CD4-positive, alpha-beta T cell treated with Interleukin-15 for 4 hours (primary cell): ENCODE measurements at regions not wholly inside any gene's neighbourhood (a gene's known extent, or its start where the extent isn't known, plus 50 kb on each side); places are given as distances from the start of the nearest gene placed in this dataset.

Experiments used
- DNase-seq: peaks from one replicate; pipeline ENCODE4 v3.0.0-alpha.2; 2020; ENCODE audit warnings: low spot score

DNA sequence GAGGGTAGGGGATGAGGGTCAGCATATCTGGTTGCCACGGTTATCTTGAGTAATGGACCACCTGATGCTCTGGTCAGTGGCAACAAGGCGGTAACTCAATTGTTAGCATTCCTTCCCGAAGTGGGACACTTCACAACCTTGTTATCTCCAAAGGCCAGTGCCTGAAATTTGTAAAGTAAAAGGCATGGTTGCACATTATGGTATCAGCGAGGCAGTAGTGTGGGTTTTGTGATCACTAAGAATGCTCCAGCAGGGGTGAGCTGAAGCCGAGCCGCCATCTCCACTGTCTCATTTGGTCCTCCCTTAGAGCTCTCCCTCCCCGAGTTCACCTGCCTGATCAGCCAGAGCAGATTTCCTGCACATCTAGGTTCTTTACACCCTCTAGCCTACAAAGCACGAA is 50.5 kb upstream of the LGALSL start:
- DNase-seq: no peak

DNA sequence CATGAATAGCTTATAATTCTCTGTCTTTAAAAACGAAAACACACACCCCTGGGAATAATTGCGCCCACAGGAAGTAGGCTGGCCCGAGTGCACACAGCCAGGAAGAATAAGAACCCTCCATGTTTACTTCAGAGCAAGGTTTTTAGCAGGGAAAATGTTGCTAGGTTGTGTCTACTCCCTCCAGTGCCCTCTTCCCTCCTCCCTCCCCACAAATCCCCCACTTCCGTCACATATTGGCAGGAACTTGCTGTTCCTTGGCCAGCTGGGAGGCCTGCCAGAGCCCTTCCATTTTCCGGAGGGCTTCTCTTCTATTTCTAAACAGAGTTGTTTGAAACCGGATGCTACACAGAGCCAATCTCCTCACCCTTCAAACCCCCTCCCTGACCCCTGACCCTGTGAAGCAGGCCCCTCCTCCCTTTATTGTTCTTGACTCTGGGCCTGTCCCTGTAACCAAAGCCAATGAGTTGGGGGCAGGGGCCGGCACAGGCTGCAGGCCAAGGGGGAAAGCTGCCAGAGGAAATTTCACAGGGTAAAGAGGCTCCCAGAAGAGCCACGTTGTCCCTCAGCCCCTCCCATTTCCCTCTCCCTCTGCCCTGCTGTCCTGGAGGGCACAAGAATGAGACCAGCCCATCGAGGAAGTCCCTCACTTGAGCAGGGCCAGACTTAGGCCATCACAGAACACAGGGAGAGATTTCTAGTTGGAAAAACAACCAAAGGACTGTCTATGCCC is 49.8 kb upstream of the LGALSL start:
- no peak for DNase-seq
